BJ (cell line): ENCODE measurements at regions not wholly inside any gene's neighbourhood (a gene's known extent, or its start where the extent isn't known, plus 50 kb on each side); places are given as distances from the start of the nearest gene placed in this dataset.

ENCODE experiments used
- CTCF ChIA-PET: fragments of 350-600 bp; formaldehyde crosslinking; extraction: SDS; loops from one replicate; lab custom pipeline; 2021; ENCODE audit warnings: antibody characterized with exemption, inconsistent platforms; lab: Yijun Ruan, JAX
- POLR2A ChIA-PET: fragments of 300-600 bp; sonication (Branson Sonifier 250); formaldehyde crosslinking; extraction: SDS; loops from one replicate; lab custom pipeline; 2021; ENCODE audit warnings: antibody characterized with exemption; lab: Charles Lee
- DNase-seq: peaks from one replicate; pipeline ENCODE4 v3.0.0-alpha.2; 2011; ENCODE audit warnings: low read depth
- H3K27me3 ChIP-seq: 2 replicates; pipeline ENCODE4 v1.6.0; 2011; ENCODE audit warnings: low read length; ENCODE audit not compliant: control insufficient read depth, insufficient read depth
- H3K36me3 ChIP-seq: 2 replicates; pipeline ENCODE4 v1.5.1; 2011; ENCODE audit warnings: low read length; ENCODE audit not compliant: control insufficient read depth, insufficient read depth
- H3K4me3 ChIP-seq: 2 replicates; pipeline ENCODE4 v1.5.1; 2011; ENCODE audit warnings: low read depth, mild to moderate bottlenecking, control low read depth, low read length
- TF ChIP-seq, protein P1 (sequence below): IDR thresholded peaks from 2 replicates; pipeline ENCODE4 v1.5.1; 2011; ENCODE audit warnings: low read depth, mild to moderate bottlenecking, control low read depth, inconsistent platforms, low read length, moderate library complexity; ENCODE audit not compliant: insufficient read depth

DNA sequence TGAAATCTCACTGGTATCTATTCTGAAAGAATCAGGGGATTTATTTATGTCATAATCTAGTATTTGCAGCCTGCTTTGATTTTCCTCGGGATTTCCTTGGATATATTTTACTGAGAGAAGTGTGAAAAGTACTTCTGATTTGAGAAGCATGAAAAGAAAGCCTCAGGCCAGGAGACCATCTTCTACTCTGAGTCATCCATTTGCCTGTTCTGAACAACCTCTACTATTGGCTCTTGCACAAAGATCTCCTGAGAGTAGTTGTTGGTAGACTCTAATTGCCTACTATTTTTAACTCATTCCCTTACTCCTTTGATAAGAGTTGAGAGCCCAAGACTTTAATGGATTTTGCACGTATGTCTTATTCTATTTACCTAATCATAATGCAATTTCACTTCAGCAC is 318.9 kb downstream of the BCHE start:
- no peak for DNase-seq
- no peaks in the 10 kb centered on the region for H3K27me3 ChIP-seq
- no peaks in the 10 kb centered on the region for H3K36me3 ChIP-seq
- TF ChIP-seq, protein P1, sequence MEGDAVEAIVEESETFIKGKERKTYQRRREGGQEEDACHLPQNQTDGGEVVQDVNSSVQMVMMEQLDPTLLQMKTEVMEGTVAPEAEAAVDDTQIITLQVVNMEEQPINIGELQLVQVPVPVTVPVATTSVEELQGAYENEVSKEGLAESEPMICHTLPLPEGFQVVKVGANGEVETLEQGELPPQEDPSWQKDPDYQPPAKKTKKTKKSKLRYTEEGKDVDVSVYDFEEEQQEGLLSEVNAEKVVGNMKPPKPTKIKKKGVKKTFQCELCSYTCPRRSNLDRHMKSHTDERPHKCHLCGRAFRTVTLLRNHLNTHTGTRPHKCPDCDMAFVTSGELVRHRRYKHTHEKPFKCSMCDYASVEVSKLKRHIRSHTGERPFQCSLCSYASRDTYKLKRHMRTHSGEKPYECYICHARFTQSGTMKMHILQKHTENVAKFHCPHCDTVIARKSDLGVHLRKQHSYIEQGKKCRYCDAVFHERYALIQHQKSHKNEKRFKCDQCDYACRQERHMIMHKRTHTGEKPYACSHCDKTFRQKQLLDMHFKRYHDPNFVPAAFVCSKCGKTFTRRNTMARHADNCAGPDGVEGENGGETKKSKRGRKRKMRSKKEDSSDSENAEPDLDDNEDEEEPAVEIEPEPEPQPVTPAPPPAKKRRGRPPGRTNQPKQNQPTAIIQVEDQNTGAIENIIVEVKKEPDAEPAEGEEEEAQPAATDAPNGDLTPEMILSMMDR: no peak
- POLR2A ChIA-PET: no interaction called here
- CTCF ChIA-PET: no interaction called here
- H3K4me3 ChIP-seq: no peak overlapping the region

DNA sequence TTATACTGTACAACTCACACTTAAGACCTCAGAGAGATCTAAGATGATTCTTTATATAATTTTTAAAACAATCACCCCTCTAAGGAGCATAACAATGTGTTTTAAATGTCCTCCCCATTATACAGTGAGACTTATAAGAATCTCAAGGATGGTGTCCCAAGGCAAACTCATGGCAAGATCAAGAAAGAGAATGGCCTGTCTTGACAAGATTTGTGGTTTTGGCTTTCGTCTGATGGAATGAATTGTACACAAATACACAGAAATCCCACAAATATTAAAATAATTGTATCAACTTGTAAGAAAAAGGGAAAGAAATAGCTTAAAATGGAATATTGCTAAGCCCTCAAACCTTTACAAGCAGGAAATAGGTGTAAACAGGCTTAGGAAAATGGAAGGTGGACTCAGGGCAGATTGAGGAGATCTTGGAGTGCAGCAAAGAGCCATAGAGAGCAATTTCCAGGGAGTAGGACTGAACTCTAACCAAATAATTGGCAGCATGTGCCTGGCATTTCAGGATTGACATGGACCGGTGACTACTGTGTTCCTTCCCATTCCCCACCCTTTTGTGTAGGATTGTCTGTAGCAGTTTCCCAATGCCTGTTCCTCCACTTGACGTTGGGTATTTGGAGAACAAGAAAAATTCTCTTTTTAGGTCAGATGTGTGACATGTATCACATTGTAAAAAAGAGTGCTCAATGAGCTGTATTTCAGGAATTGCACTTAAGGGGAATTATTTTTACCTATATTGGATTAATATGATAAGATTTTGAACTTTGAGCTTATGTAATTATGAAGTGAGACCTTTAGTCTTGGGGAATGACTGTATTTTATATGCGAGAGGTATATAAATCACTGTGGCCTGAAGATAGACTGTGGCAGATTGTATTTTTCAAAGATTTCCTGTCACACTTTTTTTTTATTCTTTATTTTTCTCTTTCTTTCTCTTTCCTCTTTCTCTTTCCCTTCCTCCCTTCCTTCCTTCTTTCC is 317.8 kb upstream of the SLITRK3 start:
- Histone ChIP-seq H3K27me3 (no peaks in the 10 kb centered on the region), H3K36me3 (no peaks in the 10 kb centered on the region), H3K4me3 (no peak overlapping the region)
- no peak for DNase-seq
- POLR2A ChIA-PET: no interaction called here
- TF ChIP-seq, protein P1: no peak
- CTCF ChIA-PET: no interaction called here

DNA sequence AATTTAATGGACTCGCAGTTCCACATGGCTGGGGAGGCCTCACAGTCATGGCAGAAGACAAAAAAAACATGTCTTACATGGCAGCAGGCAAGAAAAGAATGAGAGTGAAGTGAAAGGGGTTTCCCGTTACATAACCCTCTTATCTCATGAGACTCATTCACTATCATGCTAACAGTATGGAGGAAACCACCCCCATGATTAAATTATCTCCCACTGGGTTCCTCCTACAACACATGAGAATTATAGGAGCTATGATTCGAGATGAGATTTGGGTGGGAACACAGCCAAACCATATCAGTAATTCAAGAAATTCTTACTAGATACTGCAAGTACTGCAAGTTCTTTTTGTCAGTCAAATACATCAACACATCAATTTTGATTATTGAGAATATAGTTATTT is 311.4 kb upstream of the SLITRK3 start:
- Histone ChIP-seq H3K27me3 (no peaks in the 10 kb centered on the region), H3K36me3 (no peaks in the 10 kb centered on the region), H3K4me3 (no peak overlapping the region)
- ChIA-PET CTCF (no interaction called here), POLR2A (no interaction called here)
- no peak for DNase-seq
- TF ChIP-seq, protein P1: no peak

DNA sequence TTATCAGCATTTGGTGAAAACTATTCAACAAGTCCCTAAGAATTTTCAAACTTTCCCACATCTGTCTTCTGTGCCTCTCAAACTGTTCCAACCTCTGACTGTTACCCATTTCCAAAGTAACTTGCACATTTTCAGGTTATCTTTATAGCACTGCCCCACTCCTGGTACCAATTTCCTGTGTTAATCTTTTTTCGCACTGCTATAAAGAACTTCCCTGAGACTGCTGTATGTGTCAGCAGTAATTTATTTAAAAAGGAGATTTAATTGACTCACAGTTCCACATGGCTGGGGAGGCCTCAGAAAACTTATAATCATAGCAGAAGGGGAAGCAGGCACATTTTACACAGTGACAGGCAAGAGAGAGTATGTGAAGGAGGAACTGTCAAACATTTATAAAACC is 310.9 kb upstream of the SLITRK3 start:
- no peaks in the 10 kb centered on the region for H3K27me3 ChIP-seq
- no peak for DNase-seq
- TF ChIP-seq, protein P1: no peak
- H3K4me3 ChIP-seq: no peak overlapping the region
- no peaks in the 10 kb centered on the region for H3K36me3 ChIP-seq
- ChIA-PET POLR2A (no interaction called here), CTCF (no interaction called here)

DNA sequence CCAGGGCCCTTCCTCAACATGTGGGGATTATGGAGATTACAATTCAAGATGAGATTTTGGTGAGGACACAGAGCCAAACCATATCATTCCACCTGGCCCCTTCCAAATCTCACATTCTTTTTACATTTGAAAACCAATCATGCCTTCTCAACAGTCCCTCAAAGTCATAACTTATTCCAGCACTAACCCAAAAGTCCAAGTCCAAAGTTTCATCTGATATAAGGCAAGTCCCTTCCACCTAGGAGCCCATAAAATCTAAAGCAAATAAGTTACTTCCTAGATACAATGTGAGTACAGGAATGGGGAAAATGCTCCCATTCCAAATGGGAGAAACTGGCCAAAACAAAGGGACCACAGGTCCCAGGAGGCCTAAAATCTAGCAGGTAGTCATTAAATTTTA is 309.5 kb upstream of the SLITRK3 start:
- DNase-seq: no peak
- no peaks in the 10 kb centered on the region for H3K27me3 ChIP-seq
- no peaks in the 10 kb centered on the region for H3K36me3 ChIP-seq
- TF ChIP-seq, protein P1: no peak
- no peak overlapping the region for H3K4me3 ChIP-seq
- ChIA-PET POLR2A (no interaction called here), CTCF (no interaction called here)
